ENCODE measurements at regions not wholly inside any gene's neighbourhood (a gene's known extent, or its start where the extent isn't known, plus 50 kb on each side); places are given as distances from the start of the nearest gene placed in this dataset.

DNA sequence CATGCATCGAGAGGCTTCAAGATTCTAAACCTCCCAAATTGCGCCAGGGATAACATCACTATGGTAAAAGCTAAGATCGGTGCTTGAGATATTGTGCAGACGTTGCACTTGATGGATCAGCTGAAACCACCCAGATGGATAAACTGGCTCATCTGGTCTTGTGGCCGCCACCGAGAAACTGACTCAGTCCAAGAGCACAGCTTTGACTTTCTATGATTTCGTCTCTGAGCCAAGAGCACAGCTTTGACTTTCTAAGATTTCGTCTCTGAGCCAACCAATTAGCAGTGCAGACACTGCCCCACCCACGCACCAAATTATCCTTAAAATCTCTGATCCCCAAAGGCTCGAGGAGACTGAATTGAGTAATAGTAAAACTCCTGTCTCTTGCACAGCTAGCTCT is 687.2 kb downstream of the FAM133A start:
- no peak for FAIRE-seq

GRCh38 chrX:94365736-94366135 is 691.7 kb downstream of the FAM133A start:
- no peak for FAIRE-seq

- no peak for FAIRE-seq
Observed at GRCh38 chrX:94366616-94367015, 692.6 kb downstream of the FAM133A start.

GRCh38 chrX:94389044-94389443 is 715.0 kb downstream of the FAM133A start:
- FAIRE-seq, result no peak

GRCh38 chrX:94400488-94400887 is 726.5 kb downstream of the FAM133A start:
- no peak for FAIRE-seq

DNA sequence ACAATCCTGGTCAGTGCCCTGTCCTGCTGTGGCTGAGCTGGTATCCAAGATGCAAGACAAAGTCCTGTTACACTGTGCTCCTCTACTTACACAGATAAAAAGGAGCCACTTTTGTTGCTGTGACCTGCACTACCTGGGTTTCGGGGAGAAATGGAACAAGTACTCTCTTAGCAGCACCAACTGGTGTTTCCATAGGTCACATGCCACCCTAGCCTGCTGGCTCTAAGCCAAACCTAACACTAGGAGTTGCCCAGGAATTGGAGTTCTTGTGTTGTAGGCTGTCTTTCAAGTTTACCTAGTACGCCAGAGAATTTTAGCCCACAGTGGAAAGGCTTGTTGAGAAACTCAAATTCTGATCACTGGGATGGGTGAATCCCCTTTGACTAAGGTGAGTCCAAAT is 727.4 kb downstream of the FAM133A start:
- no peak for FAIRE-seq

GRCh38 chrX:94414746-94415145 is 740.7 kb downstream of the FAM133A start:
- no peak for FAIRE-seq

- FAIRE-seq, result peak; percentile 10
Observed at GRCh38 chrX:94418065-94418464, 744.1 kb downstream of the FAM133A start.

DNA sequence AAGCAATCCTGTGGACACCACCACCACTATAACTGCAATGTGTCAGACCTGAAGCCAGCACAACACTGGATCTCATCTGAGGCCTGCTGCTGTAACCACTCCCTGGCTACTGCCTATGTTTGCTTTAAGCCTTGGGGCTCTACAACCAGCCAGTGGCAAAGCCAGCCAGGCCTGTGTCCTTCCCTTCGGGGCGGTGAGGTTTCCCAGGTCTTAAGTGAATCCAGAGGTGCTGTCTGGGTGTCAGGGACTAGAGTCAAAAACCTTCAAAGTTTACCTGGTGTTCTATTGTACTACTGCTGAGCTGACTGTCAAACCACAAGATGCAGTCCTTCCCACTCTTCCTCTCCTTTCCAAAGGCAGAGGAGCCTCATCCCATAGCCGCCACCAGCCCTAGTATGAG is 750.5 kb downstream of the FAM133A start:
- FAIRE-seq, result no peak

- no peak for FAIRE-seq
Observed at GRCh38 chrX:94430091-94430490, 756.1 kb downstream of the FAM133A start.

DNA sequence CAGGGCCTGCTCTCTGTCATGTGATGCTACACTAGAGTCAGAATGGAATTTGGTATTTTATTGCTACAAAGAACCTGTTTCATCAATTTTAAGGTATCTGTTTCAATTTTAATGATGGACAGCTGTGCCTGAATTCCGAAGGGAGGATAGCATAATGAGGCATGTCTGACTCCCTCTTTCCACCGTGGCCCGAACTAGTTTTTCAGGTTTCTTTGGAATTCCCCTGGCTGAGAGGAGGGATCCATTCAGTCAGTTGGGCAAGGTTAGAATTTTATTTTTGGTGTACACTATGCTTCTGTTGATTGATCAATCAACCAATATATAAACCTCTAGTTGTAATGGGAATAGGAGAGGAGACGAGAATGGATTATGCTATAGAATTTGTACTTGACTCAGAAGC is 761.8 kb downstream of the FAM133A start:
- FAIRE-seq, result no peak

GRCh38 chrX:94454159-94454558 is 780.2 kb downstream of the FAM133A start:
- FAIRE-seq, result no peak

DNA sequence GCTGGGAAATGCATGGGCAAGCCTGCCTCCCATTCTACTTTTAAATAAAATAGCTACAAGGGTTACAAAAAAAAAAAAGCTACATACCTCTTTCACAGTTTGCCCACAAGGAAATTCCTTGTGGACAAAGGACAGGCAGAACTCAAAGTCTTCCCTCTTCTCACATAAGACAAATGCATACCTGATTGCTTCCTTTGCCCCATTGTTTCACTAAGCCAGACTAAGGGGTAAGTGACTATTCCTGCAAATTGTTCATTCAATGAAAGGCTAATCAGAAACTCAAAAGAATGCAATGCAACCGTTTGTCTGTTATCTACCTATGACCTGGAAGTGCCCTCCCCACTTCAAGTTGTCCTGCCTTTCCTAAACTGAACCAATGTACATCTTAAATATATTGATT is 780.6 kb downstream of the FAM133A start:
- FAIRE-seq, result no peak

DNA sequence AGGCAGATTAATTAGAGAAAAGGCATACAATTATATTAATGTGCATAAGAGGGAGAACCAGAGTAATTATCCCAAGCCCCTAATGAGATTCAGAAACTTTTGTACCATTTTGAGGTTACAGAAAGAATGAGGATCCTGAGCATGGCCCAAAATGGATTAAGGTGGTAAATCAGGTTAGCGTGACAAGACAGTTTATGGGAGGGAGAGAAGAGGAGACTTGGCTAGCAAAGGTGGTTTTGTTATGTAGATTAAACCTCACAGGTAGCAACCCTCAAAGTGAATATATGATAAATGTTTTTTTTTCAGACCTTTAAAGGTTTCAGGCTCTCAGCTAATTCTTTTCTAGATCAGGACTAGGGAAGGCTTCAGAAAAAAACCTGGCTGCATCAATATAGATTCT is 781.8 kb downstream of the FAM133A start:
- no peak for FAIRE-seq

DNA sequence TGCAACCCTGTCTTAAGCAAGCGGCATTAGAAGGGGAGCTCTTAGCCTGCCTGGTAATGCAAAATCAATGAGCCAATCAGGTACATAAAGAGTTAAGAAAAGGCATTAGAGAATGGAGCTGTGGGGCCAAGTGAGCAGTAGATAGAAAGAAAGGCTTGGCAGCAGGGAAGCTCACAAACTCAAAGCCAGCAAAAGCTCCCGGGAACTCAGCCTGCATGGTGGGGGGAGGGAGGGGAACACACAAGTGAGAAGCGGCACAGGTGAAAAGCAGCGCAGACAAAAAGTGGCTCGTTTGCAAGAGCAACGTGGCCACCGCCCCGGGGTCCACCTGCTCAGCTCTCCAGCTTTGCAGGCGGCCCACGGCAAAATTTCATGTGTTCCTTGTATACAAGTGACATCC is 818.5 kb downstream of the FAM133A start:
- FAIRE-seq, result no peak

- no peak for FAIRE-seq
Observed at GRCh38 chrX:94493405-94493804, 819.4 kb downstream of the FAM133A start.

- FAIRE-seq, result no peak
Observed at GRCh38 chrX:94511564-94511963, 837.6 kb downstream of the FAM133A start.

- no peak for FAIRE-seq
Observed at GRCh38 chrX:94515009-94515408, 841.0 kb downstream of the FAM133A start.

GRCh38 chrX:94524867-94525266 is 850.9 kb downstream of the FAM133A start:
- FAIRE-seq, result no peak

DNA sequence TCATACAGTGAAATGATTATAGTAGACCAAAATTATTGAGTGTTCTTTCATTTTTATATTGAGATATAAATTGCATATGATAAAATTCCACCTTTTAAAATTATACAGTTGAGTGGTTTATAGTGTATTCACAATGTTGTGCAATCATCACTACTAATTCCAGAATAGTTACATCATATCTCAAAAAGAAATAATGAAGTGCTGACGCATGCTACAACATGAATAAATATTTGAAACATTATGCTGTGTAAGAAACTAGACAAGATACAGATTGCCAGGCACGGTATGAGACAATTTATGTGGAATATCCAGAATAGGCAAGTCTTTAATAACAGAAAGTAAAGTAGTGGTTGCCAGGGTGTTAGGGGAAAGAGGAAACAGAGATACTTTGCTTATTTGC is 871.7 kb downstream of the FAM133A start:
- peak; percentile 82 for FAIRE-seq

DNA sequence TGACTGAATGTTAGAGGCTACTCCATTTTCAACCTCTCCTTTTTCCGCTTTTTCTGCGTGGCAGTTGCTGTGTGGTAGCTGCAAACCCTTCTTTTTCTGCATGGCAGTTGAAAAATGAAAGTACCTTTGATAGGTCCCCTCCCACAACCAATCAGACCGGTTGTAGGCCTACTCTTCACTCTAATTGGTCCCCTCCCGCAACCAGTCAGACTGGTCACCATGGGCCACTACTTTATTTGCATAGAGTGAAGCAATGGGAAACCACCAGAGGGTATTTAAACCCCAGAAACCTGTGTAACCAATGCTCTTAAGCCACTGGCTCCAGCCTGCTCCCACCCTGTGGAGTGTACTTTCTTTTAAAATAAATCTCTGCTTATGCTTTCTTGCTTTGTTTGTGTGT is 877.8 kb downstream of the FAM133A start:
- FAIRE-seq, result no peak

GRCh38 chrX:94560930-94561329 is 886.9 kb downstream of the FAM133A start:
- FAIRE-seq, result no peak

- peak; percentile 33 for FAIRE-seq
Observed at GRCh38 chrX:94576367-94577004, 902.5 kb downstream of the FAM133A start.

DNA sequence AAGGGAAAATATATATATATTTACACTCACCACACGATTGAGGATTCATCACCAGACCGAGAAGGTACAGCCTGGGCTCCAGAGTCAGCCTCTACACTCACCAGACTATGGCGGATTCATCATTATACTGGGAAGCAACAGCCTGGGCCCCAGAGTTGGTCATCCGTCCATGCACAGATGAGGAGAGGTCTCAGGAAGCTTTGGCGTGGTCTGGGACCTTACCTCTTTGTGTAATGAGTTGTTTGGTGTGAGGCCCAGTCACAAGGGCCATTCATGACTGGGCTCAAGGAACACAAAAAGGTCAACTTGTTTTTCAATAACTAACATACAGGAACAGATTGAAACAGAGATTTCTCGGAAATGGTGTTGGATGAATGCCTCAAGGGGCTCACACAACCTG is 926.1 kb downstream of the FAM133A start:
- FAIRE-seq, result no peak

- FAIRE-seq, result no peak
Observed at GRCh38 chrX:94612140-94612539, 938.1 kb downstream of the FAM133A start.

All from colon (tissue), 2 donors.